K562 (cell line): ENCODE measurements at regions not wholly inside any gene's neighbourhood (a gene's known extent, or its start where the extent isn't known, plus 50 kb on each side); places are given as distances from the start of the nearest gene placed in this dataset.

Experiments used
- ATAC-seq: fragments of 200-7000 bp; cut with Tn5 transposase; 3 replicates; pipeline ENCODE4 v1.9.1; 2020; ENCODE audit warnings: moderate library complexity
- BruUV-seq: library from RNA; stranded (reverse); fragments of 400-500 nt; replicated peaks from 2 replicates; lab custom pipeline; 2021; lab: Mats Ljungman, UMichigan
- CTCF ChIA-PET: fragments of 300-600 bp; formaldehyde crosslinking; extraction: SDS; loops from one replicate; lab custom pipeline; 2021; ENCODE audit warnings: low intra/inter-chr PET ratio; lab: Yijun Ruan, JAX
- POLR2A ChIA-PET: fragments of 300-600, 350-650 bp; sonication (Branson Sonifier 250); formaldehyde crosslinking; extraction: SDS; loops from one replicate; lab custom pipeline; 2021; ENCODE audit warnings: antibody characterized with exemption, inconsistent platforms; lab: Yijun Ruan, JAX
- DNase-seq, 4 experiments: peaks; one replicate each; pipeline versions ENCODE4 v3.0.0 to v3.0.0-alpha.2; 2011 to 2018; ENCODE audit warnings: low spot score in 3 of 4, mixed read lengths in 3 of 4; ENCODE audit errors: extremely low read depth in 1 of 4
- FAIRE-seq: peaks from 2 replicates; lab custom pipeline; 2011; peaks lifted over from hg19 to GRCh38; lab: Jason Lieb, UNC
- H2AFZ ChIP-seq: 2 replicates; pipeline ENCODE4 v1.6.0; 2011; ENCODE audit warnings: low read depth, low read length, control low read depth, inconsistent platforms
- H3K27ac ChIP-seq: fragments of 200-600 bp; 3 replicates; pipeline ENCODE4 v1.8.0; 2011; ENCODE audit warnings: low read depth, mild to moderate bottlenecking, control low read depth, inconsistent platforms, low read length, moderate library complexity, mixed read lengths; ENCODE audit errors: extremely low read depth
- H3K27me3 ChIP-seq, 2 experiments: fragments of 300-600 bp in 1 of 2; 2 replicates in 1 of 2; 3 replicates in 1 of 2; pipeline versions ENCODE4 v1.6.0 to v1.8.0; 2011; ENCODE audit warnings: inconsistent platforms in 2 of 2, low read length in 2 of 2, mild to moderate bottlenecking in 1 of 2, mixed read lengths in 1 of 2, moderate library complexity in 1 of 2; ENCODE audit not compliant: control insufficient read depth in 2 of 2, insufficient read depth in 2 of 2
- H3K36me3 ChIP-seq: fragments of 300-600 bp; 3 replicates; pipeline ENCODE4 v1.8.0; 2011; ENCODE audit warnings: mild to moderate bottlenecking, low read length, inconsistent platforms; ENCODE audit not compliant: control insufficient read depth, insufficient read depth
- H3K4me1 ChIP-seq, 2 experiments: fragments of 200-600 bp in 1 of 2; replicated peaks in 1 of 2; 2 replicates in 1 of 2; 3 replicates in 1 of 2; pipeline versions ENCODE4 v1.5.1 to v1.8.0; 2011; ENCODE audit warnings: inconsistent platforms in 2 of 2, low read length in 2 of 2, mild to moderate bottlenecking in 1 of 2, mixed read lengths in 1 of 2, moderate library complexity in 1 of 2; ENCODE audit not compliant: control insufficient read depth in 2 of 2, insufficient read depth in 2 of 2
- H3K4me2 ChIP-seq: 2 replicates; pipeline ENCODE4 v1.6.1; 2011; ENCODE audit warnings: low read length, control low read depth, inconsistent platforms, mixed read lengths; ENCODE audit not compliant: insufficient read depth
- H3K4me3 ChIP-seq: fragments of 200-600 bp; sonication (generic), shearing (Covaris generic); 2 replicates; pipeline ENCODE4 v1.5.1; 2016; ENCODE audit warnings: control low read depth, inconsistent platforms
- H3K79me2 ChIP-seq: fragments of 200-600 bp; 3 replicates; pipeline ENCODE4 v1.8.0; 2011; ENCODE audit warnings: low read length, inconsistent platforms; ENCODE audit not compliant: control insufficient read depth, insufficient read depth
- H3K9ac ChIP-seq, 2 experiments: 2 replicates each; pipeline versions ENCODE4 v1.6.0 to v1.6.1; 2011; ENCODE audit warnings: low read depth in 2 of 2, low read length in 2 of 2, control low read depth in 1 of 2, inconsistent platforms in 1 of 2, mild to moderate bottlenecking in 1 of 2, mixed read lengths in 1 of 2; ENCODE audit not compliant: insufficient read depth in 1 of 2
- H3K9me1 ChIP-seq: one replicate; pipeline ENCODE4 v1.6.0; 2011; ENCODE audit warnings: inconsistent platforms, mild to moderate bottlenecking, low read length, moderate library complexity; ENCODE audit not compliant: control insufficient read depth, insufficient read depth
- H3K9me3 ChIP-seq: replicated peaks from 2 replicates; pipeline ENCODE4 v1.5.1; 2011; ENCODE audit warnings: low read depth, low read length, inconsistent platforms; ENCODE audit not compliant: control insufficient read depth, insufficient read depth
- H4K20me1 ChIP-seq: replicated peaks from 2 replicates; pipeline ENCODE4 v1.6.1; 2011; ENCODE audit warnings: low read length, inconsistent platforms, mixed read lengths; ENCODE audit not compliant: control insufficient read depth, insufficient read depth
- CAMTA2 ChIP-seq: fragments of 250-450 bp; sonication (Bioruptor Pico); conservative IDR thresholded peaks from 2 replicates; pipeline ENCODE4 v1.5.1; 2022
- KAT7 ChIP-seq: sonication (generic); formaldehyde crosslinking; IDR thresholded peaks from 2 replicates; pipeline ENCODE4 v1.8.0; 2022; ENCODE audit warnings: missing genetic modification reagents, mild to moderate bottlenecking, borderline replicate concordance
- MEIS2 ChIP-seq: fragments of 450-650 bp; IDR thresholded peaks from 2 replicates; pipeline ENCODE4 v1.6.1; 2014; ENCODE audit warnings: mild to moderate bottlenecking; ENCODE audit not compliant: partially characterized antibody
- NEUROD1 ChIP-seq: fragments of 150-350 bp; IDR thresholded peaks from 2 replicates; pipeline ENCODE4 v1.6.1; 2014; ENCODE audit warnings: borderline replicate concordance, low read length, low read depth; ENCODE audit not compliant: partially characterized antibody
- WGBS: fragments of 100-300 bp; shearing (Covaris generic); methylation state at CpG from one replicate; pipeline ENCODE4 v1.1.6; 2016; ENCODE audit warnings: low coverage, mixed read lengths; ENCODE audit not compliant: insufficient coverage; ENCODE audit errors: missing lambda C conversion rate; 5-methylcytosine and 5-hydroxymethylcytosine counted together
- in situ Hi-C: fragments of 300-500 bp; cut with MboI; formaldehyde crosslinking; loops from 4 replicates; pipeline ENCODE4 v1.15.0; 2018; ENCODE audit warnings: inconsistent platforms, mixed read lengths
- intact Hi-C: fragments of 100-400 bp; cut with micrococcal nuclease; formaldehyde crosslinking; loops from 2 replicates; pipeline ENCODE4 v1.14.2; 2022
- TF ChIP-seq, protein P1 (sequence below): fragments of 250-450 bp; sonication (Bioruptor Pico); IDR thresholded peaks from 2 replicates; pipeline ENCODE4 v1.4.0; 2020
- TF ChIP-seq, protein P2 (sequence below): fragments of 450-650 bp; formaldehyde crosslinking; conservative IDR thresholded peaks from 2 replicates; pipeline ENCODE4 v1.4.0; 2022; ENCODE audit warnings: mild to moderate bottlenecking, missing genetic modification characterization

GRCh38 chr10:131692686-131693334 is 208.0 kb upstream of the PPP2R2D start (continued):
- TF ChIP-seq, protein P1, sequence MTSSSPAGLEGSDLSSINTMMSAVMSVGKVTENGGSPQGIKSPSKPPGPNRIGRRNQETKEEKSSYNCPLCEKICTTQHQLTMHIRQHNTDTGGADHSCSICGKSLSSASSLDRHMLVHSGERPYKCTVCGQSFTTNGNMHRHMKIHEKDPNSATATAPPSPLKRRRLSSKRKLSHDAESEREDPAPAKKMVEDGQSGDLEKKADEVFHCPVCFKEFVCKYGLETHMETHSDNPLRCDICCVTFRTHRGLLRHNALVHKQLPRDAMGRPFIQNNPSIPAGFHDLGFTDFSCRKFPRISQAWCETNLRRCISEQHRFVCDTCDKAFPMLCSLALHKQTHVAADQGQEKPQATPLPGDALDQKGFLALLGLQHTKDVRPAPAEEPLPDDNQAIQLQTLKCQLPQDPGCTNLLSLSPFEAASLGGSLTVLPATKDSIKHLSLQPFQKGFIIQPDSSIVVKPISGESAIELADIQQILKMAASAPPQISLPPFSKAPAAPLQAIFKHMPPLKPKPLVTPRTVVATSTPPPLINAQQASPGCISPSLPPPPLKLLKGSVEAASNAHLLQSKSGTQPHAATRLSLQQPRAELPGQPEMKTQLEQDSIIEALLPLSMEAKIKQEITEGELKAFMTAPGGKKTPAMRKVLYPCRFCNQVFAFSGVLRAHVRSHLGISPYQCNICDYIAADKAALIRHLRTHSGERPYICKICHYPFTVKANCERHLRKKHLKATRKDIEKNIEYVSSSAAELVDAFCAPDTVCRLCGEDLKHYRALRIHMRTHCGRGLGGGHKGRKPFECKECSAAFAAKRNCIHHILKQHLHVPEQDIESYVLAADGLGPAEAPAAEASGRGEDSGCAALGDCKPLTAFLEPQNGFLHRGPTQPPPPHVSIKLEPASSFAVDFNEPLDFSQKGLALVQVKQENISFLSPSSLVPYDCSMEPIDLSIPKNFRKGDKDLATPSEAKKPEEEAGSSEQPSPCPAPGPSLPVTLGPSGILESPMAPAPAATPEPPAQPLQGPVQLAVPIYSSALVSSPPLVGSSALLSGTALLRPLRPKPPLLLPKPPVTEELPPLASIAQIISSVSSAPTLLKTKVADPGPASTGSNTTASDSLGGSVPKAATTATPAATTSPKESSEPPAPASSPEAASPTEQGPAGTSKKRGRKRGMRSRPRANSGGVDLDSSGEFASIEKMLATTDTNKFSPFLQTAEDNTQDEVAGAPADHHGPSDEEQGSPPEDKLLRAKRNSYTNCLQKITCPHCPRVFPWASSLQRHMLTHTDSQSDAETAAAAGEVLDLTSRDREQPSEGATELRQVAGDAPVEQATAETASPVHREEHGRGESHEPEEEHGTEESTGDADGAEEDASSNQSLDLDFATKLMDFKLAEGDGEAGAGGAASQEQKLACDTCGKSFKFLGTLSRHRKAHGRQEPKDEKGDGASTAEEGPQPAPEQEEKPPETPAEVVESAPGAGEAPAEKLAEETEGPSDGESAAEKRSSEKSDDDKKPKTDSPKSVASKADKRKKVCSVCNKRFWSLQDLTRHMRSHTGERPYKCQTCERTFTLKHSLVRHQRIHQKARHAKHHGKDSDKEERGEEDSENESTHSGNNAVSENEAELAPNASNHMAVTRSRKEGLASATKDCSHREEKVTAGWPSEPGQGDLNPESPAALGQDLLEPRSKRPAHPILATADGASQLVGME: no peak
- TF ChIP-seq, all 486 proteins: peak for 0

DNA sequence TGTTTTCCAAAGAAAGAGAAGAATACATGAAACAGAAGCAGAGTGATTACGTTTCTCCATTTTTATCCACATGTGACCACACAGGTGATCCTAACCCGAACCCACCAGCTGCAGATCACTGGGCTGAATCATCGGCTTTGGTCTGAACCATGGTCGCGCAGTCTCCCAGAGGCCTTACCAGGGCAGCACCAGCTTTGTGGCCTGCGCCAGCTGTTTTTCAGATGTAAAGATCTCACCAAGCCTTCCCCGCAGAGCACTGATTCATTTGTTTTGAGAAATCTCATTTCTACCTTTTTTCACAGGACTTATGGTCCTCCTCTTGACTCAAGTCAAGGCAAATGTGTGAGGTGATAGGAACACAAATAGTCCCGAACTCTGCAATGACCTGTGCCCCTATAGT is 207.0 kb upstream of the PPP2R2D start:
- FAIRE-seq (no peak), ATAC-seq (no peak)
- CTCF ChIA-PET: no interaction called here
- Histone ChIP-seq H3K27ac (no peak overlapping the region), H2AFZ (no peak overlapping the region), H3K9me3 (no peaks in the 10 kb centered on the region), H3K9ac (no peak overlapping the region), H3K4me2 (no peak overlapping the region), H3K4me3 (no peak overlapping the region), H3K27me3 (no peaks in the 10 kb centered on the region; a peak in 2 of 5 replicates), H3K36me3 (no peaks in the 10 kb centered on the region), H3K9me1 (no peaks in the 10 kb centered on the region)
- in situ Hi-C loops: no loop called here
- no TSS peak for BruUV-seq
- 2% methylated on average over 7 of the region's 8 CpGs for WGBS
- TF ChIP-seq MEIS2 (no peak), CAMTA2 (no peak), NEUROD1 (no peak), KAT7 (CRISPR knock-in tag) (no peak)
- TF ChIP-seq, protein P2, sequence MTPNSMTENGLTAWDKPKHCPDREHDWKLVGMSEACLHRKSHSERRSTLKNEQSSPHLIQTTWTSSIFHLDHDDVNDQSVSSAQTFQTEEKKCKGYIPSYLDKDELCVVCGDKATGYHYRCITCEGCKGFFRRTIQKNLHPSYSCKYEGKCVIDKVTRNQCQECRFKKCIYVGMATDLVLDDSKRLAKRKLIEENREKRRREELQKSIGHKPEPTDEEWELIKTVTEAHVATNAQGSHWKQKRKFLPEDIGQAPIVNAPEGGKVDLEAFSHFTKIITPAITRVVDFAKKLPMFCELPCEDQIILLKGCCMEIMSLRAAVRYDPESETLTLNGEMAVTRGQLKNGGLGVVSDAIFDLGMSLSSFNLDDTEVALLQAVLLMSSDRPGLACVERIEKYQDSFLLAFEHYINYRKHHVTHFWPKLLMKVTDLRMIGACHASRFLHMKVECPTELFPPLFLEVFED: no peak
- TF ChIP-seq, all 486 proteins: peak for 0
- Histone ChIP-seq H3K4me1 (no peaks in the 10 kb centered on the region), H3K79me2 (no peaks in the 10 kb centered on the region), H4K20me1 (no peaks in the 10 kb centered on the region)
- no peak for DNase-seq
- intact Hi-C loops: no loop called here
- POLR2A ChIA-PET: no interaction called here
